ENCODE measurements at regions not wholly inside any gene's neighbourhood (a gene's known extent, or its start where the extent isn't known, plus 50 kb on each side); places are given as distances from the start of the nearest gene placed in this dataset.

GRCh38 chr2:175552902-175553301, 371.4 kb upstream of the ATP5MC3 start:
- no peak for TF ChIP-seq EZH2 (IDR thresholded peaks at IDR 0.05; ENCODE audit: borderline replicate concordance, low read length)
- no peak for TF ChIP-seq CTCF (IDR thresholded peaks at IDR 0.05; ENCODE audit: low read length)
